BJ (cell line): ENCODE measurements at regions not wholly inside any gene's neighbourhood (a gene's known extent, or its start where the extent isn't known, plus 50 kb on each side); places are given as distances from the start of the nearest gene placed in this dataset.
"Not testable (repeated sequence)": the region's sequence is repeated elsewhere in the genome, so short reads cannot be mapped to it uniquely, and the experiment has no call there.

ENCODE experiments used
- CTCF ChIA-PET: fragments of 350-600 bp; formaldehyde crosslinking; extraction: SDS; loops from one replicate; lab custom pipeline; 2021; ENCODE audit warnings: antibody characterized with exemption, inconsistent platforms; lab: Yijun Ruan, JAX
- POLR2A ChIA-PET: fragments of 300-600 bp; sonication (Branson Sonifier 250); formaldehyde crosslinking; extraction: SDS; loops from one replicate; lab custom pipeline; 2021; ENCODE audit warnings: antibody characterized with exemption; lab: Charles Lee
- DNase-seq: peaks from one replicate; pipeline ENCODE4 v3.0.0-alpha.2; 2011; ENCODE audit warnings: low read depth
- H3K27me3 ChIP-seq: 2 replicates; pipeline ENCODE4 v1.6.0; 2011; ENCODE audit warnings: low read length; ENCODE audit not compliant: control insufficient read depth, insufficient read depth
- H3K36me3 ChIP-seq: 2 replicates; pipeline ENCODE4 v1.5.1; 2011; ENCODE audit warnings: low read length; ENCODE audit not compliant: control insufficient read depth, insufficient read depth
- H3K4me3 ChIP-seq: 2 replicates; pipeline ENCODE4 v1.5.1; 2011; ENCODE audit warnings: low read depth, mild to moderate bottlenecking, control low read depth, low read length
- CTCF ChIP-seq: IDR thresholded peaks from 2 replicates; pipeline ENCODE4 v1.5.1; 2011; ENCODE audit warnings: low read depth, mild to moderate bottlenecking, control low read depth, inconsistent platforms, low read length, moderate library complexity; ENCODE audit not compliant: insufficient read depth

GRCh38 chr4:104334410-104334809 lies 160.3 kb downstream of the CXXC4 start:
- Histone ChIP-seq H3K36me3 (no peaks in the 10 kb centered on the region), H3K4me3 (no peak overlapping the region), H3K27me3 (no peaks in the 10 kb centered on the region)
- CTCF ChIA-PET = no interaction called here
- DNase-seq = no peak
- POLR2A ChIA-PET = no interaction called here
- TF ChIP-seq CTCF = no peak

- no peaks in the 10 kb centered on the region for H3K27me3 ChIP-seq
- TF ChIP-seq CTCF = no peak
- POLR2A ChIA-PET = no interaction called here
- CTCF ChIA-PET = no interaction called here
- DNase-seq = no peak
- no peaks in the 10 kb centered on the region for H3K36me3 ChIP-seq
- no peak overlapping the region for H3K4me3 ChIP-seq
Measured at GRCh38 chr4:104330125-104330905, 164.4 kb downstream of the CXXC4 start.

GRCh38 chr4:104326991-104327694 lies 167.6 kb downstream of the CXXC4 start:
- H3K4me3 ChIP-seq, CTCF ChIA-PET, H3K27me3 ChIP-seq, H3K36me3 ChIP-seq, POLR2A ChIA-PET, DNase-seq: not testable (repeated sequence)

- Histone ChIP-seq H3K27me3 (no peaks in the 10 kb centered on the region), H3K4me3 (no peak overlapping the region), H3K36me3 (no peaks in the 10 kb centered on the region)
- no peak for TF ChIP-seq CTCF
- no peak for DNase-seq
- ChIA-PET POLR2A (no interaction called here), CTCF (no interaction called here)
Measured at GRCh38 chr4:104302731-104303130, 192.0 kb downstream of the CXXC4 start.

GRCh38 chr4:104294811-104295210 lies 199.9 kb downstream of the CXXC4 start:
- ChIA-PET POLR2A (no interaction called here), CTCF (no interaction called here)

More at GRCh38 chr4:104294811-104295210, 199.9 kb downstream of the CXXC4 start:
- H3K36me3 ChIP-seq = no peaks in the 10 kb centered on the region
- no peak overlapping the region for H3K4me3 ChIP-seq
- no peak for DNase-seq
- no peaks in the 10 kb centered on the region for H3K27me3 ChIP-seq
- TF ChIP-seq CTCF = no peak
